ENCODE measurements at regions not wholly inside any gene's neighbourhood (a gene's known extent, or its start where the extent isn't known, plus 50 kb on each side); places are given as distances from the start of the nearest gene placed in this dataset.

GRCh38 chr2:149908726-149909683 lies 321.4 kb upstream of the MMADHC start:
- no peak for DNase-seq (ENCODE audit: low spot score)

DNA sequence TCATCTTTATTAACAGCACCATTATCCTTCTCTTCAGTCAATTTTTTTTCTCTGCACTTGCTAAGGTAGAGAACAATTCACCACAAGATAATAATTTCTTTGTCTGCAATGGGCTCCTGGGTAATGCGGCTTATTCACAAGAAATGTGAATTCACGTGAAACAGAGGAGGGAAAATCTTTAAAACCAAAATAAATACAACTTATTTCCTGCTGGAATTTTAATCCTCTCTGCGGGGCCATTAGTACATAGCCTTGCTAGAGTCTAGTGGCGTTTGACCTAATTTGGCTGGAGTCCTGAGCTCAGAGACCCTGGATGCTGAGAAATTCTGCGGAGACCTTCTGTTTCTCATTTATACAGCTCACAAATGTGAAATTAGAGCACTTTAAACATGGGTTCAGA lies 319.3 kb upstream of the MMADHC start:
- no peak for DNase-seq (ENCODE audit: low spot score)

DNA sequence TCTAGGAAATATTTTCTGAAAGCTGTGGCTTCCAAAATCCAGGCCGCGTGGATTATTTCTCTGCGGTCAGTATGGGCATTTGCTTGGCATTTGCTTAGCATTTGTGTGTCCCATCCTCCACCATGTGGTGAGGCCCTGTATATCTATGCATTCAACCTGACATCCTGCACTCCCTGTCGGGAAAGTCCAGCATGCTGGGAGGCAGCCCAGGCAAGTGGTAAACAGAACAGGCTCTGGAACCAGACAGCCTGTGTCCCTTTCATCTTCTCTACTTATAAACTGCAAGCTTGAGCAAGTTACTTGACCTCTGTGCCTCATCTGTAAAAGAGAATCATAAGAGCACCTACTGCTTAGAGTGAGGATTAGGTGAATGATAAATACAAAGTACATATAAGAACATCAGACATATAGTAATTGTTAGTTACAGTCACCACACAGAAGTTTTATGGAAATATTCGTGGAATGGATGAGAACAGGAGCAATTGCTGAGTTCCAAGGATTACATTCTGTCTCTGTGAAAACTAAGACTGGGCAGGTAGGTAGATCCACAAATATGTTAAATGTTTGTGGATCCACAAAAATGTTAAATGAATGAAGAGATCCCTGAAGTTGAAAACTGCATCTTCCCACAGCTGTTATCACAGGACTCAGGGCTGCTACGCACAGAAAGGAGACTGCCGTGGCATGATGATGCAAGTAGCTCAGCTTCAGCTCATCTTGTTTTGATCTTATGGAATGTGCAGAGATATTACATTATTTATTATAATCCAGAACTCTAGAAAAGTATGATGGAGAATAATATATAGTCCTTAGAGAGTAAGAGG lies 317.0 kb upstream of the MMADHC start:
- DNase-seq (ENCODE audit: low spot score) = no peak

DNA sequence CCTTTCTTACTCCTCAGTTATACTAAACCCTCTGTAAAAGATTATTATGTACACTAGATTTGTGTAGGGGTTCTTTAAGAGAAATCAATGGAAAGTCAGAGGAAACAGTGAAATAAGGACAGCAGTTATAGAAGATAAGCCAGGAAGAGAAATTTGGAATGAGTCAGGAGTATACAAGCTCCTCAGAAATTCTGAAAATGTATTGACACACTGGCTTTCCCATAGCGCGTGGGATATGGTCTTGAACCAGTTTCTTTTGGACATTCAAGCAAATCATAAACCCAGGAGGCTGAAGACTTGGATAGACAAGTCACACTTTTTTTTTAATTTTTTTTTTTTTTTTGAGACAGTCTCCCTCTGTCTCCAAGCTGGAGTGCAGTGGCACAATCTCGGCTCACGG lies 316.1 kb upstream of the MMADHC start:
- DNase-seq (ENCODE audit: low spot score) = no peak

- no peak for DNase-seq (ENCODE audit: low spot score)
Observed at GRCh38 chr2:149902081-149902480, 314.5 kb upstream of the MMADHC start.

DNA sequence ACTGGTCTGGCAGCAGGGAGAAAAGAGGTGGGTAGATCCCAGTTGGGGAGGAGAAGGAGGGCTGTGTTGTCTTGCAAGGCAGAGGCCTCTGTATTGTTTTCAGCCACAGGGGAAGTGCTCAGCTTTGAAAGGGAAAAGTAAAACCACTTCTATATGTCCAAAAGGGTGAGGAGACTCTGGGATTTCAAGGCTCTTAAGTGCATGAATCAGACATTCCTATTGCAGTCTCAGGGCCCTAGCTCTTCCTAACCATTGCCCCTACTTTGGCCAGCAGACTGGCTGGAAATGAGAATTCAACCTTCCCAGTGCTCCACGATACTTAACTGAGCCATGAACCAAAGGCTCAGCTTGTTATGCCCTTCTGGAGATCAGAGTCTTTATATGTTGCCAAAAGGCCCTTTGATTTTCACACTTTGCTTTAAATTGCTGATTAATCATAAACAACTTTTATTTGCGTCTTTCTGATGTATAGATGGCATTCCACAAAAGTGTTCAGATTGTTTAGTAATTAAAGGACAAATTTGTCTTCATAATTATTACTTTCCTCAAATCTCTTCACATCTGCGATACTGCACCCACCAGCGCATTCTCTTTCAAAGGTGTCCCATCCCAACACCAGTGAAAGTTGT lies 313.8 kb upstream of the MMADHC start:
- no peak for DNase-seq (ENCODE audit: low spot score)

GRCh38 chr2:149899390-149899789 lies 311.8 kb upstream of the MMADHC start:
- DNase-seq (ENCODE audit: low spot score) = no peak

- DNase-seq (ENCODE audit: low spot score) = no peak
Observed at GRCh38 chr2:149894760-149895159, 307.2 kb upstream of the MMADHC start.

DNA sequence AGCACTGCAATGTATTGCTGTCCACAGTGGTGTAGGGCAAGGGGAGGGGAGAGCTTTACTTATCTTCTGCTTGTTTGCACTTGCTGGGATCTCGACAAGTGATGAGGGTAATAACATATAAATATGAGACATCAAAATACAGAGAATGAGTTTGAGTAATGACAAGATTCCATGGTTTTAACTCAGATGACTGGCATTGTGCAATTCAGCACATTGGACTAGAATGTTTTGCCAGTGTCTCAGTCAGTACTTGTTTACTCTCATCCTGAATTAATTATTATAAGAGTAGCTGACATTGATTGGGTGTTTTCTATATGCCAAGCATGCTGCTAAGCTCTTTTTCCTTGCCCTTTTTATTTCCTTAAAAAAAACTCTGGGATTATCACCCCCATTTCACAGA lies 306.7 kb upstream of the MMADHC start:
- DNase-seq (ENCODE audit: low spot score) = no peak

- DNase-seq (ENCODE audit: low spot score) = no peak
Observed at GRCh38 chr2:149892563-149892962, 305.0 kb upstream of the MMADHC start.

- DNase-seq (ENCODE audit: low spot score) = no peak
Observed at GRCh38 chr2:149885946-149886345, 298.4 kb upstream of the MMADHC start.

GRCh38 chr2:149885468-149885867 lies 297.9 kb upstream of the MMADHC start:
- no peak for DNase-seq (ENCODE audit: low spot score)

DNA sequence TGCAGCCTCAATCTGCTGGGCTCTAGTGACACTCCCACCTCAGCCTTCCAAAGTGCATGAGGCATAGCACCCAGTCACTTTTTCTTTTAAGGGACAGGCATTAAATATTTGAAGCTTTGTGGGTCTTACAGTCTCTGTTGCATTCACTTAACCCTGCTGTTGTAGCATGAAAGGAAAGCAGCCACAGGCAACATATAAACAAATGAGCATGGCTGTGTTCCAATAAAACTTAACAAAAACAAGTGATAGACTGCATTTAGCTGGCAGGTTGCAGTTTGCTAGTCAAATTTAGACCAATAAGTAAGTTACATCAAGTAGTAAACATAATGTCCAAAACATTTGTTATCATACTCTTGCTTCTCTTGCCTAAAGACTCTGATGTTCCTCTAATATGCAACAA lies 297.3 kb upstream of the MMADHC start:
- no peak for DNase-seq (ENCODE audit: low spot score)

DNA sequence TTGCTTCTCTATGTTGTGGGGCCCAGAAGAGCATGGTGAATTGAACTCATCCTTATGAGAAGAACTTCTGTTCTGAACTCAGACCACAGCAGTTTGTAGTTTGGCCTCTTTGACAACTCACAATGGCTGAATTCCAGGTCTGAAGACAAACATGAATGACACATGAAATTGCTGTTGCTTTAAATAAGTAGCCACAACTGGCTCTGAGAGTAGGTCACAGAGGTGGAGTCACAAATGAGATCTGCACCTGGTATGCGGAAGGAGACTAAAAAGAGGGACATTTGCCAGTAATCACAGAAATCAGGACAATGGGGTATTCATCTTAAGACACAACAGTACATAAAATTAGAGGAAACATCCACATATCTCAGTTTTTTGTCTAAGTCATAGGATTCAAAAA lies 290.3 kb upstream of the MMADHC start:
- DNase-seq (ENCODE audit: low spot score) = no peak

GRCh38 chr2:149877074-149877473 lies 289.5 kb upstream of the MMADHC start:
- no peak for DNase-seq (ENCODE audit: low spot score)

DNA sequence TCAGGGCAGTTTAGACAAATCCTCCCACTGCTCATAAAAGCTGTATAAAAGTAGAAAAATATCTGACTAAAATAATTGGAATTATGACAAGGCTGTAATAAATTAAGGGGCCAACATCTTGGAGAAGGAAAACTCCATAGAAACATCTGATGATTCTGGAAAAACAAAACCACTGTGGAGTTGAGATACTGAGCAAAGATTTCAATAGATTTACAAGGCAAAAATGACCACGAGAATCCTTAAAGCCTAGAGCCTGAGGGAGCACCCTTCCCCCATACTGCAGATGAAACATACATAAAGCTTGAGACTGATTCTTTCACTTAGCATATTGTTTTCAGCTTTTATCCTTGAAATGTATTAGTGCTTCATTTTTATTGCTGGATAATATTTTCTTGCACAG lies 286.4 kb upstream of the MMADHC start:
- no peak for DNase-seq (ENCODE audit: low spot score)

DNA sequence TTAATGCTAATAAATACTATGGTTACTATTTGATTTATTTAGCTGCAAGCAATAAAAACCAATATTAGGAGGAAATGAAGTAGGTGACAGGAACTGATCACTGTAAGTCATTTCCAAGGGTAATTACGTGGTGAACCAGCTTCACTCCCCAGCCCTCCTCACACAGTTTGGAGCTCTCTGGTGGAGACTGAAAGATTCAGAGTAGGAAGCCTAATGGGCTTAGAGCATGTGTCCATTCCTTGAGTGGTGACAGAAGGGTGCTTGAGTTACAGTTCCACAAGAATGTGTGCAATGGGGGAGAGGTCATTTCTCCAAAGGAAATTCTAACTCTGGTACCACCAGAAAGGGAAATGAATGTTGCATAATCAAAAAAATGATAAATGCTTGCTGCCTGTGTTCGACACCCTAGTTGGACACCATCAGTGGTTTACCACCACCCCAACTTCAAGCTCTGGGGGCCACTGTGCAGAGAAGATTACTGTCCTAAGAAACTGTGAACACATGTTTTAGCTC lies 285.1 kb upstream of the MMADHC start:
- DNase-seq (ENCODE audit: low spot score) = no peak

DNA sequence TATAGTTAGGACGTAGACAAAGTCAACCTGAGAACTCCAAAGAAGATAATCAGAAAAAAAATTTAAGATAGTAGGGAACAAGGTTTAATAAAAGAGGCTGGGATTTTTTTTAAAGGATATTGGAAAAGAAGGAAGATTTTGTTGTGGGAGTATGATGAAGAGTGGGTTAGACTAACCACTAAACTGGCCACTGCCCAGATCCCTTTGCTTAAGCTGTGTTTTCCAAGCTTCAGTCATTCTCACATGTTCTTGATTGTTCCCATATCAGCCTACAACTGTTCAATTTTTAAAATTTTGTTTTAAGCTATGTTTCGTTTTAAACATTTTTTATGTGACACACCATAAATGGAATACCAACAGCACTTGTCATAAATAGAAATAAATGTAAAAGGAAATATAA lies 284.5 kb upstream of the MMADHC start:
- DNase-seq (ENCODE audit: low spot score) = no peak

DNA sequence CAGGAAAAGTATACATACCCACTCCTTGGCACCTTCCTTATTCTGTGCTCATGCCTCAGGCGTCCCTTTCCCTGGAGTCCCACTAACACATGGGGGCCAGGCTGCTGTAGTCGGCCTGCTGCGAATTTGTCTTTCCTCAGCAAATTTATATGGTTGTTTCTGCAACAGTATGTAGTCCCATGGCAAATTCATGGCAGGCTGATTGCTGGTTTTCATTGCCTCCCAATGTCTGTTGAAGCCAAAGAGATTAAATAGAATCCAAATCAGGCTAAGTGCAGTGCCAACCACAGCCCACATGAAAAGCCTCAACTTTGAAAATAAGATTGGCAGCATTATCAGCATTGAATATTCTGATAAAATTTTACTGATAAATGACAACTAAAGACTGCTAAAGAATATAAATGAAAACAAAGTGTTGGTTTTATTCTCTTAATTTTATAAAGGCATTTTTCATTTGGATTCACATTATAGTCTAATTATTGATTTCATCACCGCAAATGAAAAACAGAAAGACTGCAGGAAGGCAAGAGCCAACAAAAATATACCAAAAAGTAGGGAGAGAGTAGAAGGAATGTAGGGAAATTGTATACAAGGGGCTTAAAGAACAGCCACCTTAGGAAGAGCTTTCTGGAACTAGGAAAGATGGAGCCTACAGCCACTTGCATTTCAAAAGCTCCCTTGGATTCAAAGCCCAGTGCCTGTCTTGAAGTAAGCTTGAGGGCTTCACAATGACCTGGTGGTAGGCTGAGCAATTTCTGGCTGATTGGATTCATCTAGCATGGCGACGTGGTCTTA lies 283.7 kb upstream of the MMADHC start:
- no peak for DNase-seq (ENCODE audit: low spot score)

DNA sequence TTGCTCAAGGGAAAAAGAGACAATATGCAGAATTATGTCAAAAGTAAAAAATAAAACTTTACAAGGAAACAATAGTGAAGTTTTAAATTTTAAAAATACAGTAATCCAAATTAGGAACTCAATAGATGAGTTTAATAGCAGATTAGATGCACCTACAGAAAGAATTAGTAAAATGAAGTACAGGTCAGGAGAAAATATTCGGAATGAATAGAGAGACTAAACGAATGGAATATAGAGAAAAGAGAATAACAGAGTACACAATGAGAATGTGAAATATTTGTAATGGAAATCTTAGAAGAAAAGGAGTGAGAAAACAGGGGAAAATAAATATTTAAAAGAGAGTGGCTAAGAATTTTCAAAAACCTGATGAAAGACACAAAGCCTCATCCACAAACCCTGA lies 275.7 kb upstream of the MMADHC start:
- DNase-seq (ENCODE audit: low spot score) = no peak

DNA sequence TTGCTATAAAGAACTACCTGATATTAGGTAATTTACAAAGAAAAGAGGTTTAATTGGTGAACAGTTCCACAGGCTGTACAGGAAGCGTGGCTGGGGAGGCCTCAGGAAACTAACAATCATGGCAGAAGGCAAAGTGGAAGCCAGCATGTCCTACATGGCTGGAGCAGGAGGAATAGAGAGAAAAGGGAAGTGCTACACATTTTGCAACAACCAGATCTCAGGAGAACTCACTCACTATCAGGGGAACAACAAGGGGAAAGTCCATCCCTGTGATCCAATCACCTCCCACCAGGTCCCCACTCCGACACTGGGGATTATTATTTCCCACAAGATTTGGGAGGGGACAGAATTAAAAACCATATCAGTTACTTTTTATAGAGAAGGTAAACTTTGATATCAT lies 273.5 kb upstream of the MMADHC start:
- no peak for DNase-seq (ENCODE audit: low spot score)

Data from ecto neural progenitor cell (in vitro differentiated cells).